ENCODE measurements at regions not wholly inside any gene's neighbourhood (a gene's known extent, or its start where the extent isn't known, plus 50 kb on each side); places are given as distances from the start of the nearest gene placed in this dataset.

DNA sequence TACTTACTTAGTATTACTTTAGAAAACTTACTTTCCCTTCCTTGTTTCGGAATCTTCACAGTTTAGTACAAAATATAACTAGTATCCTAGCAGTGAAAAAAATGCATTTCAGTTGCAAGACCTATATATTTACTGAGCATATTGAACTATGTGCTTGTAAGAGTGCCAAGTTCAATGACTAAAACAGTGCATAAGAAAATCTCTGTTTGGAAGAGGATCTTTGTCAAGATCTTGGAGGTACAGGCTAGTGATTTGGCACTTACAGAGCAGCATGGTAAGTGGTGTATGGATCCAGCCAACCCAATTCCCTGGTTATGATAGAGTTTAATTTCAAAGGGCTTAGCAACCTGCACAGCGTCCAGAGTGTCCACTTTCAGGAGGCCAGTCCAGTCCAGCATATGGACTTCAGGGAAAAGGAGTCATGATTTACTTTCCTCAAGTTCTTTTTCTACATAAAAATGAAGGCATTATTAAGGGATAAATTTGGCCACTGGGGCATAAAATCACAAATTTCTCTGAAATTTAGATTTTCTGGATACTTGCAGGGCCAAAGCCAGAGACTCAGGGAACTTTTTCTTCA lies 625.8 kb upstream of the BCHE start:
- TF ChIP-seq, protein P1, sequence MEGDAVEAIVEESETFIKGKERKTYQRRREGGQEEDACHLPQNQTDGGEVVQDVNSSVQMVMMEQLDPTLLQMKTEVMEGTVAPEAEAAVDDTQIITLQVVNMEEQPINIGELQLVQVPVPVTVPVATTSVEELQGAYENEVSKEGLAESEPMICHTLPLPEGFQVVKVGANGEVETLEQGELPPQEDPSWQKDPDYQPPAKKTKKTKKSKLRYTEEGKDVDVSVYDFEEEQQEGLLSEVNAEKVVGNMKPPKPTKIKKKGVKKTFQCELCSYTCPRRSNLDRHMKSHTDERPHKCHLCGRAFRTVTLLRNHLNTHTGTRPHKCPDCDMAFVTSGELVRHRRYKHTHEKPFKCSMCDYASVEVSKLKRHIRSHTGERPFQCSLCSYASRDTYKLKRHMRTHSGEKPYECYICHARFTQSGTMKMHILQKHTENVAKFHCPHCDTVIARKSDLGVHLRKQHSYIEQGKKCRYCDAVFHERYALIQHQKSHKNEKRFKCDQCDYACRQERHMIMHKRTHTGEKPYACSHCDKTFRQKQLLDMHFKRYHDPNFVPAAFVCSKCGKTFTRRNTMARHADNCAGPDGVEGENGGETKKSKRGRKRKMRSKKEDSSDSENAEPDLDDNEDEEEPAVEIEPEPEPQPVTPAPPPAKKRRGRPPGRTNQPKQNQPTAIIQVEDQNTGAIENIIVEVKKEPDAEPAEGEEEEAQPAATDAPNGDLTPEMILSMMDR (conservative IDR thresholded peaks at IDR 0.05 in 1 of 2, IDR thresholded peaks at IDR 0.05 in 1 of 2; ENCODE audit: extremely low read depth in 1 of 2, insufficient read depth in 1 of 2, low read depth in 1 of 2, low read length in 2 of 2): no peak
- no peak for TF ChIP-seq EZH2 (IDR thresholded peaks at IDR 0.05; ENCODE audit: borderline replicate concordance, low read length)

Data from mammary epithelial cell (primary cell).